Right lobe of liver (tissue), 4 donors: ENCODE measurements at regions not wholly inside any gene's neighbourhood (a gene's known extent, or its start where the extent isn't known, plus 50 kb on each side); places are given as distances from the start of the nearest gene placed in this dataset.

Experiments used
- CTCF ChIP-seq, 4 donors: fragments of 200-600 bp in 3 of 4; fragments of 450-650 bp in 1 of 4; IDR thresholded peaks; one replicate each; pipeline versions ENCODE4 v1.5.1 to v1.8.0; 2016 to 2022; ENCODE audit warnings: antibody characterized with exemption in 4 of 4, mild to moderate bottlenecking in 2 of 4
- POLR2A ChIP-seq: fragments of 450-650 bp; IDR thresholded peaks from one replicate; pipeline ENCODE4 v1.6.1; 2017; ENCODE audit warnings: antibody characterized with exemption, mild to moderate bottlenecking
- donor health status: DM: no; HTN: no; CAD: no.
- donor health status: DM: no; HTN: no; CAD: no.
- donor health status: DM: no; HTN: yes; CAD: no.

DNA sequence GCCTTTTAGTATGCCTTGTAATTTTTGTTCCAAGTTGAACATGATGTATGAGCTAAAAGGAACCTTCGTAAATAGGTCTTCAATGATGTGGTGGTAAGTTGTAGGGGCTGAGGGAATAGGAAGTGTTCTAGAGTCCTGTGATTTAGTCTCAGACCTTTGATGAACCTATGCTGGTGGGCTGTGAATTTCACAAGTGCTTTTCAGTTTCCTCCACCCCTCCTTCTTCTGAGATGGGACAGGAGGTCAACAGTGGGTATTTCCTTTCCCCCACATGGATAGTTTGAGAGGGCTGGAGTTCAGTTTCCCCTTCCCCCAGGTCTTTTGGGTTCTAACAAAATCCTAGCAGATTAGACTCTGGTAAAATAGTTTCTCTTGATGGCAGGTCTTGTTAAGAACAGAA lies 121.0 kb upstream of the ATXN1 start:
- TF ChIP-seq POLR2A = no peak
- TF ChIP-seq CTCF (IDR thresholded peaks at IDR 0.05) = no peak
